Nephron (organoid): ENCODE measurements at regions not wholly inside any gene's neighbourhood (a gene's known extent, or its start where the extent isn't known, plus 50 kb on each side); places are given as distances from the start of the nearest gene placed in this dataset.

Experiments used
- H3K27ac Mint-ChIP-seq, 3 experiments: 2 replicates each; pipeline ENCODE4 v1.8.0; 2020; ENCODE audit warnings: mixed read lengths in 3 of 3, mild to moderate bottlenecking in 2 of 3, moderate library complexity in 1 of 3
- H3K27me3 Mint-ChIP-seq: 2 replicates; pipeline ENCODE4 v1.8.0; 2021; ENCODE audit warnings: low read depth, mild to moderate bottlenecking, moderate library complexity, mixed read lengths
- H3K36me3 Mint-ChIP-seq: 2 replicates; pipeline ENCODE4 v1.8.0; 2020; ENCODE audit warnings: low read depth, mixed read lengths
- H3K4me1 Mint-ChIP-seq: 2 replicates; pipeline ENCODE4 v1.8.0; 2020; ENCODE audit warnings: mixed read lengths
- H3K4me3 Mint-ChIP-seq, 3 experiments: 2 replicates each; pipeline ENCODE4 v1.8.0; 2020; ENCODE audit warnings: mild to moderate bottlenecking in 3 of 3, mixed read lengths in 3 of 3, moderate library complexity in 2 of 3
- H3K9me3 Mint-ChIP-seq: 2 replicates; pipeline ENCODE4 v1.8.0; 2020; ENCODE audit warnings: mixed read lengths
- TF ChIP-seq, protein P1 (sequence below), 3 experiments: fragments of 200-600 bp; sonication (generic); IDR thresholded peaks; one replicate each; pipeline ENCODE4 v1.5.0; 2021; ENCODE audit warnings: antibody characterized with exemption in 3 of 3; ENCODE audit not compliant: unreplicated experiment in 3 of 3

GRCh38 chr18:44298566-44298965 lies 382.1 kb upstream of the SETBP1 start:
- no peak overlapping the region for H3K27ac Mint-ChIP-seq
- H3K36me3 Mint-ChIP-seq: no peaks in the 10 kb centered on the region
- no peak overlapping the region for H3K4me3 Mint-ChIP-seq
- no peaks in the 10 kb centered on the region for H3K27me3 Mint-ChIP-seq
- TF ChIP-seq, protein P1, sequence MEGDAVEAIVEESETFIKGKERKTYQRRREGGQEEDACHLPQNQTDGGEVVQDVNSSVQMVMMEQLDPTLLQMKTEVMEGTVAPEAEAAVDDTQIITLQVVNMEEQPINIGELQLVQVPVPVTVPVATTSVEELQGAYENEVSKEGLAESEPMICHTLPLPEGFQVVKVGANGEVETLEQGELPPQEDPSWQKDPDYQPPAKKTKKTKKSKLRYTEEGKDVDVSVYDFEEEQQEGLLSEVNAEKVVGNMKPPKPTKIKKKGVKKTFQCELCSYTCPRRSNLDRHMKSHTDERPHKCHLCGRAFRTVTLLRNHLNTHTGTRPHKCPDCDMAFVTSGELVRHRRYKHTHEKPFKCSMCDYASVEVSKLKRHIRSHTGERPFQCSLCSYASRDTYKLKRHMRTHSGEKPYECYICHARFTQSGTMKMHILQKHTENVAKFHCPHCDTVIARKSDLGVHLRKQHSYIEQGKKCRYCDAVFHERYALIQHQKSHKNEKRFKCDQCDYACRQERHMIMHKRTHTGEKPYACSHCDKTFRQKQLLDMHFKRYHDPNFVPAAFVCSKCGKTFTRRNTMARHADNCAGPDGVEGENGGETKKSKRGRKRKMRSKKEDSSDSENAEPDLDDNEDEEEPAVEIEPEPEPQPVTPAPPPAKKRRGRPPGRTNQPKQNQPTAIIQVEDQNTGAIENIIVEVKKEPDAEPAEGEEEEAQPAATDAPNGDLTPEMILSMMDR (IDR thresholded peaks at IDR 0.05; ENCODE audit: unreplicated experiment in 3 of 3): no peak
- no peaks in the 10 kb centered on the region for H3K4me1 Mint-ChIP-seq
- H3K9me3 Mint-ChIP-seq: peaks cover 13% of the 10 kb centered on the region

DNA sequence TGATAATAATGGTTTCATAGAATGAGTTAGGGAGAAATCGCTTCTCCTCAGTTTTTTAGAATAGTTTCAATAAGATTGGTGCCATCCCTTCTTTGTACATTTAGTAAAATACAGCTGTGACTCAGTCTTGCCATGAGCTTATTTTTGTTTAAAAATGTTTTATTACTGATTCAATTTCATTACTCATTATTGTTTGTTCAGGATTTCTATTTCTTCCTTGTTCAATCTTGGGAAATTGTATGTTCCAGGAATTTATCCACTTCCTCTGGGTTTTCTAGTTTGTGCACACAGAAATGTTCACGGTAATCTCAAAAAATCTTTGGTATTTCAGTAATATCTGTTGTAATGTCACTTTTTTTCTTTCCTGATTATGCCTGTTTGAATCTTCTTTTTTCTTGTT lies 371.5 kb upstream of the SETBP1 start:
- Mint-ChIP-seq H3K27me3 (no peaks in the 10 kb centered on the region), H3K4me1 (no peaks in the 10 kb centered on the region), H3K36me3 (no peaks in the 10 kb centered on the region), H3K9me3 (peaks cover 19% of the 10 kb centered on the region), H3K4me3 (no peak overlapping the region), H3K27ac (no peak overlapping the region)
- TF ChIP-seq, protein P1 (IDR thresholded peaks at IDR 0.05; ENCODE audit: unreplicated experiment in 3 of 3): no peak

DNA sequence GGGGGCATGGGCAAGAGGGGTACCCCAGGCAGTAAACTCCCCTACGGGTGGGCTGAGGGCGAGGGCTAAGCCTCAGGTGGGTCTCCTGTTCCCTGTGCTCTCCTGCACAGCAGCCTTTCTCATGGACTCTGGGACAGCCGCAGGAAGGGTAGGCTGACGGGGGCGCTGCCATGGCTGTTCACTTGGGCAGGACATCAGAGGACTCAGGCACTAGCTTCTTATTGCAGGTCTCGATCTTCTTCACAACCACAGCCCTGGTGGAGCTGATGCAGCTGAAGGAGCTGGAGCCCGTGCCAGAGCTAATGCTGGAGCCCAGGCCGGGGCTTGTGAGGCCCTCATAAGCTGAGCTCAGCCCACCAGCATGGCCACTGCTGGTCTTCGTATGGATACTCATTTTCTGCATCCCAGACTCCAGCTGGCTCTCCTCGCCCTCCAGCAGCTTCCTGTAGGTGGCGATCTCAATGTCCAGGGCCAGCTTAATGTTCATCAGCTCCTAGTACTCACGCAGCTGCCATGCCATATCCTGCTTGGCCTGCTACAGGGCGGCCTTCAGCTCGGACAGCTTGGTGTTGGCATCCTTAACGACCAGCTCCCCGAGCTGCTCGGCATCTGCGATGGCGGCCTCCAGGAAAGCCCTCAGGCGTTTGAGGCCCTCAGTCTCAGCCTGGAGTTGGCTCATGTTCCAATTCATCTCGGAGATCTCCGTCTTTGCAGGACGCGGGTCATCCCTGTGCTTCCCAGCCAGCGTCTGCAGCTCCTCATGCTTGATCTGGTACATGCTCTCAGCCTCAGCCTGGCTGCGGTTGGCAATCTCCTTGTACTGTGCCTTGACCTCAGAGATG lies 359.8 kb upstream of the SETBP1 start:
- Mint-ChIP-seq H3K36me3 (no peaks in the 10 kb centered on the region), H3K9me3 (no peaks in the 10 kb centered on the region), H3K4me1 (no peaks in the 10 kb centered on the region), H3K4me3 (no peak overlapping the region), H3K27me3 (no peaks in the 10 kb centered on the region), H3K27ac (no peak overlapping the region)
- TF ChIP-seq, protein P1 (IDR thresholded peaks at IDR 0.05; ENCODE audit: unreplicated experiment in 3 of 3): no peak

- TF ChIP-seq, protein P1 (IDR thresholded peaks at IDR 0.05; ENCODE audit: unreplicated experiment in 3 of 3): no peak
- Mint-ChIP-seq H3K36me3 (no peaks in the 10 kb centered on the region), H3K27me3 (no peaks in the 10 kb centered on the region), H3K4me1 (no peaks in the 10 kb centered on the region), H3K27ac (no peak overlapping the region), H3K4me3 (no peak overlapping the region), H3K9me3 (no peaks in the 10 kb centered on the region)
Observed at GRCh38 chr18:44321868-44322590, 358.7 kb upstream of the SETBP1 start.

DNA sequence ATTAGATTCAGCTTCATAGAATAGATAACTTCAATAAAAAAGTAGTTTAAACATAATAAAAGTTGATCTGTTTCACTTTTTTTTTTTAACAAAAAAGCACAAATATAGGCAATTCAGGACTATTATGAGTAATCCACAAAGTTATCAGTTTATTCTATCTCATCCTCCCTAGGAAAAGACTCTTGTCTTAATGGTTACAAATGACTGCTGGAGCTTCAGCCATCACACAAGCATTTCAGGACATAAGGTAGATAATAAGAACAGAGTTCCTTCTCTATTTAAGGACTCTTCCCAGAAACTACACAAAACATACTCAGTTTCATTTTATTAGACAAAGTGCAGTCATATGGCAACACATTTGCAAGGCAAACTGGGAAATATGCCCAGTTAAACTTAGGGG lies 357.6 kb upstream of the SETBP1 start:
- H3K27ac Mint-ChIP-seq: no peak overlapping the region
- no peaks in the 10 kb centered on the region for H3K36me3 Mint-ChIP-seq
- H3K4me3 Mint-ChIP-seq: no peak overlapping the region
- H3K27me3 Mint-ChIP-seq: no peaks in the 10 kb centered on the region
- H3K4me1 Mint-ChIP-seq: no peaks in the 10 kb centered on the region
- H3K9me3 Mint-ChIP-seq: no peaks in the 10 kb centered on the region
- TF ChIP-seq, protein P1 (IDR thresholded peaks at IDR 0.05; ENCODE audit: unreplicated experiment in 3 of 3): no peak
